HT-29 (cell line): ENCODE measurements at regions not wholly inside any gene's neighbourhood (a gene's known extent, or its start where the extent isn't known, plus 50 kb on each side); places are given as distances from the start of the nearest gene placed in this dataset.

Experiments used
- DNase-seq: peaks from one replicate; pipeline ENCODE4 v3.0.0-alpha.2; 2015; ENCODE audit warnings: low spot score

DNA sequence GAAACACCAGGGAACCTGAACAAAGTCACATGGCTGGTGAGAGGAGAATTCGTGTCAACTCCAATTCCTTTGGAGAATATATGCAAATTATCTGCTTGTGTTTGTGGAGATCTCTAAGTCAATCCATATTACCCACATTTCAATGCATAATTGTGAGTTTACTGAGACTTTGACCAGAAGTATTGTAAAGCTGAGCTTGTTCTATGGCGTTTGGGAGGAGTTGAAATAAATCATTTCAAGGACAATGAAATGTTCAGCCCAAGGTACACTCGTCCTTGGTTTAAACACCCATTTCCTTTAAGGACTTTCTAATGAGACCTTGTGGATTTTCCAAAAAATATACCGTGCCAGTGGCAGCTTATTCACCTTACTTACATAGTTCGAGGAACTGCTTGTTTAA is 186.6 kb upstream of the HDAC9 start:
- no peak for DNase-seq

DNA sequence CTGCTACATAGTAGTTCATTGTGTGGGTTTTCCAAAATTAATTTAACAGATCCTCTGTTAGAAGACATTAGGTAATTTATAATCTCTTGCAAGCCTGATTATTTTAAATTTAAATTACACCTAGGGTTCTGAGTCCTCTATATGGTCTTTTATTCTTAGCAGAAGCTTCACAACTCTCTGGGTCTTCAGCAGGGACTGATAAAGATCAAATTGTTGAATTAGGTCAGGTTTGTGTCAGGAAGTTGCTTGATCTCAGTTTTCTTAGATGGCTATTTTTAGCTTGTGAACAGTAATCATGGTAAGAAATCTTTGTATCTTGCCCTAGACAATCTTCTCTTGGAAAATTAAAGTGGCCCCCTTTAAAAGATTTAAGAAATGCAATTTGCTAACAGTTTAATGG is 183.1 kb upstream of the HDAC9 start:
- no peak for DNase-seq

GRCh38 chr7:18313965-18314364 is 181.6 kb upstream of the HDAC9 start:
- DNase-seq, result no peak

- DNase-seq, result no peak
Measured at GRCh38 chr7:18315241-18315640, 180.3 kb upstream of the HDAC9 start.

- DNase-seq, result no peak
Measured at GRCh38 chr7:18317941-18318340, 177.6 kb upstream of the HDAC9 start.

- DNase-seq, result no peak
Measured at GRCh38 chr7:18320422-18320821, 175.1 kb upstream of the HDAC9 start.

DNA sequence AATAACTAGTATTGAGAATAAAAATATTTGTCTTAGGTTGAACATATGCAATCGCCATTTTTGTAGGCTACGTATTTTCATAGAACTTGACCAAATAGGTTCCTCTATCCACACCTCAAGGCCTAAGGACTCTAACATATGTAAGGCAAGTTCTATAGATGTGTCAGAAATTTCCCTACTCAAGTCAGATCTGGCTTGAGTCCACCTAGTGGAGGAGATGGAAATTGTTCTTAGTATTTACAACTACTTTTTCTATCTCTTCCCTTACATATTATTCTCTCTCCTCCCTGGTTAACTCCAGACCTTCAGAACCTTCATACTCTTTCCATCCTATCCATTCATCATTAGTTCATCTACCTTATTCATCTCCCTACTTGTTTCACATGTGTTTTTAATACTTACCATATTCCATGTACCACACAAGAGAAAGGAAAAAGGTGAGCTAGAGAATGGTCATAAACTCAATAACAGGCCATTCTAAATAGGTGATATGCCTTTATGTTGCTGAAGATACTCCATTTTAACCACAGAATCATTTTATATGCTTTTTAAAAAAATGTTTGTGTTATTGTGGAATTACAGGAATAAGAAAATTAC is 174.5 kb upstream of the HDAC9 start:
- DNase-seq, result peak; percentile 73

- no peak for DNase-seq
Measured at GRCh38 chr7:18330548-18330947, 165.0 kb upstream of the HDAC9 start.

- no peak for DNase-seq
Measured at GRCh38 chr7:18336626-18337025, 158.9 kb upstream of the HDAC9 start.

GRCh38 chr7:18337048-18337809 is 158.3 kb upstream of the HDAC9 start:
- no peak for DNase-seq

DNA sequence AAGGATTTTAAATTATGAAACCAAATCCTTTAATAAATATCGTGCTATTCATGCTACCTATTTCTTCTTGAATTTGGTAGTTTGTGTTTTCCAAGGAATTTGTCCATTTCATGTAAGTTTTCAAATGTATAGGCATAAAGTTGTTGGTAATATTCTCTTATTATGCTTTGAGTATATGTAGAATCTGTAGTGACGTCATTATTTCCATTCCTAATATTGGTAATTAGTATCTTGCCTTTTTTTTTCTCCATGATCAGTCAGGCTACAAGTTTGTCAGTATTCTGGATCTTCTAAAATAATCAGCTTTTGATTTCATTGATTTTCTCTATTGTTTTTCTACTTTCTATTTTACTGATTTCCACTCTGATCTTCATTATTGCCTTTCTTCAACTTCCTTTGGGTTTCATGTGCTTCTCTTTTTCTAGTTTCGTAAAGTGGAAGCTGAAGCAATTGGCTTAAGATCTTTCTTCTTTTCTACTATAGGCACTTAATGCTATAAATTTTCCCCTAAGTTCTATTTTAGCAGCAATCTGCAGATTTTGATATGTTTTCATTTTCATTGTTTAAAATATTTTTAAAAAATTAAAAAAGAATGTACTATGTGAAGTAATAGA is 156.5 kb upstream of the HDAC9 start:
- DNase-seq, result no peak

GRCh38 chr7:18341756-18342155 is 153.8 kb upstream of the HDAC9 start:
- no peak for DNase-seq

DNA sequence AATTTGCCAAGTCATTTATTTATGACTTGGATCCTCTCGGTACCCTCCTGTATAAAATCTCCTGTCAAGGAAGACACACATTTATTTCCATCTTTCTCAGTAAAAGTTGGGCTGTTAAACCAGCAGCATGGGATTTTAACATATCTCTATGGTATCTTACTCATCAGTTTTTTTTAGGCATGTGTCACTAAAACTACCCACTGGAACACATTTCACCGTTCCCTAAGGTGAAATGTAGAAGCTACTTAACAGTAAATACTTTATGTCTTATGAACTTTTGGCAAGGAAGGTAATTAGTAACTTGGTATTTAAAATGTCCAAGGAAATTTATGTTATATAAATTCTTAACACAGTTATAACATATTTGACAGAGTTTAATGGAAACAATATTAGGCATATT is 152.5 kb upstream of the HDAC9 start:
- DNase-seq, result no peak

DNA sequence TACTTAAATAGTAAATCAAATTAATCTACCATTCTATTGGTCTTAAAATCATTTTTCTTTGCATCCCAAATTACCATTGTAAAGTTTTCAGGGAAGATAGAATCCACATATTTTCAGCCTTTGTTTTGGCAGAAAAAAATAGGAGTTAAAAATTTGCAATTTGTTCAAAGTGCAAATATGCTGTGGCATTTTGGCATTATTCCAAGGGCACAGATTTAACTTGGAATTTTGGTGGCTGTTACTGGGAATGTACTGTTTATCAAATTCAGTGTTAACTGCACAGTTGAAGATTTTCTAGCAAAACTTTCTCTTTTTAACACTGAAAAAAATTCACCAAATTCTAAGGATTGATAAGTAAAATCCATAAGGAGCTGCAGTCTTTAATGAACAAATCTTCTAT is 151.0 kb upstream of the HDAC9 start:
- DNase-seq, result no peak

- DNase-seq, result peak; percentile 70
Measured at GRCh38 chr7:18345641-18346234, 149.8 kb upstream of the HDAC9 start.

DNA sequence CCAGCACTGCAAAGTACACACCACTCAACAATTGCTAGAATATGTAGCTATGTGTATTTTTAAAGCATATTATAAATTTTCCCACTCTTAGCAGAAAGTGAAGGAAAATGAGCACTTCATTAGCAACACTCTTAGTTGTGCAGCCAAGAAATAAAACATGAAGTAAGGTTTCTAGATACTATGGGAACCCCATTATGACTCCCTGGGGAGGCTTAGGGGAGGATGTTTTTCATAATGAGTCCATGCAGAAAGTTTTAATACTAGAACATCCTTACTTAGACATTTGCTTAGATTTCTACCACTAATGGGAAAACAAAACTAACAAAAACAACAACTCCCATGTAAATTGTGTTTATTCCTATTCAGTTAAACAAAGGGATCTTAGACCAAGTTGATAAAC is 148.4 kb upstream of the HDAC9 start:
- no peak for DNase-seq

DNA sequence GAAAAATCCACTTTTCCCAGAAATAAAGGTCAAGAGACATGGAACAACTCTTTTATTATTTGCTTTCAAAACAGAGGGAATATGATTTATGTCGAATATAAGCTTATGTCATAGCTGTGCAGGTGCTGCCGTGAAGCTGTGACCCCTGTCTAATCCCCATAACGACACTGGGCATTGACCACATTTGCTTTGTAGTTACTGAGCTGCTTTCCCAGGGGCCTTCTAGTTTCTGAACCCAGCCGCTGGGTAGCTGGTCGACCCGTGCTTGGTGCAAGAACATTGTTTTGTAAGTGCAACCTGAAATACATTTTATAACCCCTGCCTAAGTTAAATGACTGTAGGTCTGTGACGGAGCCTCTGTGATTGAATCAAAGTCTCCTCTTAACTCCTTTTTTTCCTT is 144.9 kb upstream of the HDAC9 start:
- DNase-seq, result no peak

- peak; percentile 72 for DNase-seq
Measured at GRCh38 chr7:18352339-18353255, 143.0 kb upstream of the HDAC9 start.

DNA sequence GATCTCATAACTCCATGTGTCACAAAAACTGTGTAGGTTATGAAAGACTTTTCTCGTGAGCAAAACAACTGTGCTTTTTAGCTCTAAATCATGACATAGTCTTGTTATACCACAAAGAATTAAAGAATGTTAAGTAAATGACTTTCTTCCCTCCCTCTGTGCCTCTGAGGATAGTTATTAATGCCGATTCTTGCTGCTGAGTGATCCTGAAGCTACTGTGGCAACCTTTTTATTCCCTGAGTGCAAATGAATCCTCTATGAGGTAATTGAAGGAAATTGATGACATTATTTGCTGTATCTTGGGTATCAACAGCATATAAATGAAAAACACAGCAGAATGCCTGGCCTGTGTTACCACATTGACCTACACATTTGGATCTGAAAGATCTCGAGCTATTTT is 142.2 kb upstream of the HDAC9 start:
- no peak for DNase-seq

DNA sequence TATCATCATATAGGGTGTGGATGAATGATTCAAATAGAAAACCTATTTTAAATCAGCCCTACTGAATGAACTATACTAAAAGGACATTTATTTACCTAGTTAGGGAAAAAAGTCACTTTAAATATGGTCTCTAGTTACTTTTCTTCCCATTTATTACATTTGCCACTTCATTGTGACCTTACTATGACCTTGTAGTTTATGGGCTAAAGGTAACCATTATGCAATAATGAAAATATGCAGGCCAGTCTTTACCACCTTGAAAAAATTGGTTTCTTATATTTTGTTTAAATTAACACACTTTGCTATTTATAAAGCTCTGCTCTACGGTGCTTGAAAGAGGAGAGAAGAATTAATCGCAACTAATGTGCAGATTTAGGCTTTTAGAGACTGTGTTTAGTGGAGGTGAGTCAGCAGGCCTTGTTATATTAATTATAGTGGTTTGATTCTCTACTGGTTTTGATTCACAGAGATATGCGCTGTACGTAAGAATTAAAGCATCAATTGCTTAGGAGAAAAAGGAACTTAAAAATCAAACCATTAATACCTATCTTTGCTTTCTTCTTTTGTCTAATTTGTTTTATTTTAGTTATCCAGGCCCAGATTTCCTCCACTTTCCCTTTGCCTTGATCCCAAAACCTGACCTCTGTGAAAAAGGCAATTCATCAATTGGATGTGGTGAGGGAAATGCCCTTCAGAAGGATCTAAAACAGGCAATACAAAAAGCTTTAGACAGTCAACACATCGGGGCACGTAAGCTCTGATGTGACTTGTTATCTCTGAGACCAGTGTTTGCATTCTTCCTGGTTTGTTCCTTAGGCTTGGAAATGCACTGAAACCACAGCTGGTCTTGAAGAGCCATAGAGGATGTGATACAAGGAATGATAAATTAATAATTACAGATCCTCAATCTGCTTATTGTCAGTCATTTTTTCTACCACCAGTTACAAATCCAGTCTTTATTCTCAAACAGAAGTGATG is 141.2 kb upstream of the HDAC9 start:
- no peak for DNase-seq
